ENCODE measurements at regions not wholly inside any gene's neighbourhood (a gene's known extent, or its start where the extent isn't known, plus 50 kb on each side); places are given as distances from the start of the nearest gene placed in this dataset.
"Not testable (repeated sequence)": the region's sequence is repeated elsewhere in the genome, so short reads cannot be mapped to it uniquely, and the experiment has no call there.

DNA sequence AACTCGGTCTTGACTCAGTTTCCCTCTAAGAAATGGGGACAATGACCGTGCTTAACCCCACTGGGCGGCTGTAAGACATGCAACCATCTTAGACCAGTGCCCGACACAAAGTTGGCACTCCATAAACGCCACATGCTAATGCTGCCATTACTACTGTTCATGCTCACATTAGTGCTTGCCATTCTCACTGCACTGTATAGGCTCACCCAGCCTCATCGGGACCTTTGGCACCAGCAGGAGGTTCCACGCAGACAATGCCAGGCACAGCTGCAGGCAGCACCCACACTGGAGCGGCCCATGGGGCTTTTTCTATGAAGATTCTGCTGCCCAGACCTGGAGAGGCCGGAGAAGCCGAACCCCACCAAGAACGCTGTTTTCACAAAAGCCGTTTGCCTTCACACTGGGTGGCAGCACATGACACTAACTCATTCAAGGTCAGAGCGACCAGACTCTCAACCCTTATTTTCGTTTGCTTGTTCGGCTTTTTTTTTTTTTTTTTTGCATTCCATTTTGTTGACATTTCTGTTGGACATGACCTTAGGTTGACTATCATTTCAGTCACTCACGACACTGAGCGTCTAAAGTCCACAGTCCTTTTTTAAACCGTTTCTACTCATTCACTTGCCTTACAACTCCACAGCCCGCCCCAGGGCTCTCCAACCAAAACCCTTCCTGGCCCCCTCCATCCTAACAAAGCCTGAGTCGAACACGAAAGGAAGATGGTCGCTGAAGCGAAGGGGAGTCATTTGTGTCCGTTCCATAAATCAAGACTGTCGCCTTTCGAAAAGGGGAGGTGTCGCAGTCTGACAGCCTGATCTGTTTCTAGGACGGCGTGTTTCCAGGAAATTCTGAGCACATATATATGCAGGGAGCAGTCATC is 124.4 kb upstream of the RNF32 start:
- no peak for DNase-seq (ENCODE audit: low read depth)

DNA sequence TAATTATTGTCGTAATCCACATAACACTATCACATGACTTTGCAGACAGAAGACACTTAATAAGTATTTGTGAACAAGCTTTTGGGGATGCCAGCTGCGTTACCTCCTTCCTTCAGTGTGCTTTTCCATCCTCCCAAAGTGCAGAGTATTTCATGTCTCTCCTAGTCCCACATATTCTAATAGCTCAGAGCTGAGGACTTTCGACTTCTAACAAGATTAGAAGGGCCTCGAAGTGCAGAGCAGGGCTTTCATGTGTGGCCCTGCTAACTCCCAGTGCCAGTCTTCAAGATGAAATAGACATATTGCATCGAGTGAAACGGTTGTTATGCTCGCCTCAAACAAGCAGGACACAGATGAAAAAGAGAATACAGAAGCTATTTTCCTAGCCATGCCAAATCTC is 125.7 kb upstream of the RNF32 start:
- no peak for DNase-seq (ENCODE audit: low read depth)

DNA sequence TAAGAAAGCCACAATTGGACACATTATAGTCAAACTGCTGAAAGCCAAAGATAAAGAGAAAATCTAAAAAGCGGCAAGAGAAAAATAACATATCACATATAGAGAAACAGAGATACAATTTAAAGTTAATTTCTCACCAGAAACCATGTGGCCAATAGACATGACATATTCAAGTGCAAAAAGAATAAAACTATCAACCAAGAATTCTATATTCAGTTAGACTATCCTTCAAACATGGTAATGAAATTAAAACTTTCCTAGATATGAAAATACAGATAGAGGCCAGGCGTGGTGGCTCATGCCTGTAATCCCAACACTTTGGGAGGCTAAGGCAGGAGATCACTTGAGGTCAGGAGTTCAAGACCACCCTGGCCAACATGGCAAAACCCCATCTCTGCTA is 129.1 kb upstream of the RNF32 start:
- DNase-seq (ENCODE audit: low read depth), result no peak

DNA sequence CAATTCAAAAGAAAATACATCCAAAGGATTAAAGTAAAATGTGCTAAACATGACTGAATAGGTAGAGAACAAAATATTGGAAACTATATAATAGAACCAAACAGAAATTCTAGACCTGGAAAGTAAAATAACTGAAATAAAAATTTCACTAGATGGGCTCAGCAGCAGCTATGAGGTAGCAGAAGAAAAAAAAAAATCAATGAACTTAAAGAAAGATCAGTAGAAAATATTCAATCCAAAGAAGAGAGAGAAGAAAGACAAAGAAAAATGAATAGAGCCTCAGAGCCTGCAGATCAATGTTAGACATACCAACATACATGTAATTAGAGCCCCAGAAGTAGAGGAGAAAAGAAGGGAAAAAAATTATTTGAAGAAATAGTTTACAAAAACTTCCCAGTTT is 129.6 kb upstream of the RNF32 start:
- no peak for DNase-seq (ENCODE audit: low read depth)

DNA sequence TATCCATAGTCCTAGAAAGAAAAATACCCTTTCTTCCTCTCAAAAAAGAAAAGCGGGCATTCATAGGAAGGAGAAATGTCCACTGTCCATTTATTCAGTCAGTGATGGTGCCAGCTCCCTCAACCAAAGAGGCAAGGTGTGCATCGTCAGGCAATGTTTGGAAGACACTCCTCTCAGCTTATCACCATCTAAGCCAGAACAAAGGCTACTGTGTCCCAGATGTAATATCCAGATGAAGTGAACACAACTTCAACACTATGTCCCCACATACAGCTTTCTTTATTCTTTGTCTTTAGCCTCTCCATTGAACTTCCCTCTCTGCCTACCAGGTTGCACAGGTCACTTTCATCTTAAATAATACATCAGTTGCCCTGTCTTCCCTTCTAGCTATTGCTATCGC is 131.4 kb upstream of the RNF32 start:
- DNase-seq (ENCODE audit: low read depth), result no peak

DNA sequence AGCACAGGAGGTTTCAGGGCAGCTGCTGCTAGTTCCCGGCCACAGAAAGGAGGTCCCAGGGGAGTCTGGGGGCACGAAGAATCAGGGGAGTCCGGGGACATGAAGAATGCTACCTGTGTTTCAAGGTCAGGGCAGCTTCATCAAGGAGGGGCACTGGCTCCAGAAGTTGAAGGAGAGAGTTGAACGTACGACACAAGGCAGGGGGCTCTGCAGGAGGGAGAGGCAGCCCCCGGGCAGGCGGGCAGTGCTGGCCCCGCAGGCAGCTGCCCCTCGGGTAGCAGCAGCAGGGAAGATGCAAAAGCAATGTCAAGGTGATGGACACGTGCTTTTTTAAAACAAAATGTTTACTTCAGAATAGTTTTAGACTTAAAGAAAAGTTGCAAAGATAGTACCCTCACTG is 134.7 kb upstream of the RNF32 start:
- no peak for DNase-seq (ENCODE audit: low read depth)

DNA sequence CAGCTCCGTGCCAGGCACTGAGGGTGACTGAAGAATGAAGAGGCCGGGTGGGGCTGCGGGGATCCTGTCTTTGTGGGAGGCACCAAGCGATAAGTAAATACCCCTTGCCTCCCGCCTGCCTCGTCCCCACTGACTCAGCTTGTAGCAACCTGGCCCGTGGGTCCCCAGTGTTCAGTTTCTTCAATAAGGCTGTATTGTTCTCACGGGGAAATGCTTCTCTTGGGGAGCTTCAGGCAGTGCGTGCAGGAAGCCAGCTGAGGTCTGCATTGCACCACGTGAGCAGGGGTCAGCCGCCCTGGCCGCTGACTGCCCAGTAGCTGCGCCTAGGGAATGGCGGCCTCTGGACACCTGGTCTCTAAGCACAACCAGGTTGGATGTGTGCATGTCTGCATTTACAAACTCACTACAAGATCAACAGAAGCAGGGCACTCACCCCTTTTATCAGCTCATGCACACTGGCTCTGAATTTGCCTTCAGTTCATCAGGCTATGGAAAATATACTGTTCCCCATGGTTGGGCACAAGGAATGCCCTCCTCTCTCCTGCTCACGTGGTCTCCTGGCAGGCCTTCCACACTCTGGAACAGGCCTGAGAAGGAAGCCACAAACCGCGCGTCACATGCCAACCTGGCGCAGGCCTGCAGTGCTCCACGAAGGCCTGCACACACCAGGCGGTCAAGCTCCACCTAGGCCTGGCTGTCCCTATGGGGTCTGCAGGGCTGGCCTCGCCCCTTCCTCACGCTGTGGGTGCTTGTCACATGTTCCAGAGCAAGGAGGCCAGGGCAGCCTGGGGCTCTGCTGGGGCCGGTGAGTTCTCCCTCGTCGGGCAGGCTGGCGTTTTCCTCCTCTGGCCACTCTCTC is 135.7 kb upstream of the RNF32 start:
- no peak for DNase-seq (ENCODE audit: low read depth)

DNA sequence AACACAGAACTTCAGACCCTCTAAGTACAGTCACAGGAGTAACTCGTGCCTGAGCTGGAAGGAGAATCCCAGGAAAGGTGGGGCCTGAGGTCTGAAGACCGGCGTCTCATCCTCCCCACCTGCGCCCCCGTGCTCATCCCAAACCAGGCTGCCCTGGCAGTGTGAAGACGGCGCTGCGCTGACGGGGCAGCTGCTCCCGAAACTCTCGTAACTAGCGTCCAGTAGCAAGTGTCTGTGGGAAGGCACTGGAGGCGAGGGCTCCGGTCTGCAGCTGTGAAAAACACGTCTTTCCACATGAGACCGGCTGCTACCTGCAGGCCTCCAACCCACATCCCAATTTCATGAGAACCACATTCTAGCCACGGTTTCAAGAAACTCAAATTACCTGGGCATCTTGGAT is 136.6 kb upstream of the RNF32 start:
- DNase-seq (ENCODE audit: low read depth), result no peak

DNA sequence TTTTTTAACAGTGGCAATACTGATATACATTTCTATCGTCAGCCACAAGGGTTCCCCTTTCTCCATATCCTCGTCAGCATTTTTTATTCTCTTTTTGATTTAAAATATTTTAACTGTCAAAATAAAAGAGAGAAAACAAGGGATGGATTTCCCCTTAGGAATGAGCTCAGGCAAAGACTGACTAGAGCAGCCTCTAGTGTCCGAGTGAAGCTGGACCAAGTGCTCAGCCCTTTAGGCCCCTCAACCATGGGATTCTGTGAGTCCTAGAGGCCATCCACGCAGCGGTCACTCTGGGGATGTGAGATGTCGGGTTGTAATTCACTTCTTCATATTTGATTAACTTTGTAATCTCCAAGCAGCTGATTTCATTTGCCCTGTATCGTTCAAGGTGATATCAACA is 137.4 kb upstream of the RNF32 start:
- DNase-seq (ENCODE audit: low read depth), result no peak

DNA sequence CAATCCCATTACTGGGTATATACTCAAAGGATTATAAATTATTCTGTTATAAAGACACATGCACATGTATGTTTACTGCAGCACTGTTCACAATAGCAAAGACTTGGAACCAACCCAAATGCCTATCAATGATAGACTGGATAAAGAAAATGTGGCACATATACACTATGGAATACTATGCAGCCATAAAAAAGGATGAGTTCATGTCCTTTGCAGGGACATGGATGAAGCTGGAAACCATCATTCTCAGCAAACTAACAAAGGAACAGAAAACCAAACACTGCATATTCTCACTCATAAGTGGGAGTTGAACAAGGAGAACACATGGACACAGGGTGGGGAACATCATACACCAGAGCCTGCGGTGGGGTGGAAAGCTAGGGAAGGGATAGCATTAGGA is 138.8 kb upstream of the RNF32 start:
- DNase-seq (ENCODE audit: low read depth), result not testable (repeated sequence)

DNA sequence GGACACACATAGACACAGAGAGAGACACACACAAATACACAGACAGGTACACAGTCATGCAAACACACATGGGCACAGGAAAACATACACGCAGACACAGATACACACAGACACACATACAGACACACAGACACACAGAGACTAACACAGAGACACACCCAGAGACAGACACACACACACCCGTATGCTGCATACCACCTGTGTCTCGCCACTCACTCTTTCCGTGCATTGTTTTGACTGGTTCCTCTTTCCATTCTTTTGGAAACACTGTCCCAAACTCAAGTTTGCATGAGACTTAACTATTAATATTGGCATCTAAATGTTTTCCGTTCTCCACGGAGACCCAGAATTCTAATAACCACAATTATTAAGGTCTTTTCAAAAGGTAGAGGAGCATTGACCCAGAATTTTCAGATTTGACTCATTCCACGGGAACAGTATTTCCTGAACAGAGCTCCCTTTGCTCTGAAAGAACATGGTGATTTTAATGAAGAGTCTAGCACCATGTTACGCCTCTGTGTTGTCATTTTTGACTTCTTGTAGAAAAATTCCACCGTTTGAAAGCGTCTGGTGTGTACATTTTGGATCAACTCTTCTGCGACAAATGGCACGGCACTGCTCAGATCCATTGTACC is 141.2 kb upstream of the RNF32 start:
- no peak for DNase-seq (ENCODE audit: low read depth)

DNA sequence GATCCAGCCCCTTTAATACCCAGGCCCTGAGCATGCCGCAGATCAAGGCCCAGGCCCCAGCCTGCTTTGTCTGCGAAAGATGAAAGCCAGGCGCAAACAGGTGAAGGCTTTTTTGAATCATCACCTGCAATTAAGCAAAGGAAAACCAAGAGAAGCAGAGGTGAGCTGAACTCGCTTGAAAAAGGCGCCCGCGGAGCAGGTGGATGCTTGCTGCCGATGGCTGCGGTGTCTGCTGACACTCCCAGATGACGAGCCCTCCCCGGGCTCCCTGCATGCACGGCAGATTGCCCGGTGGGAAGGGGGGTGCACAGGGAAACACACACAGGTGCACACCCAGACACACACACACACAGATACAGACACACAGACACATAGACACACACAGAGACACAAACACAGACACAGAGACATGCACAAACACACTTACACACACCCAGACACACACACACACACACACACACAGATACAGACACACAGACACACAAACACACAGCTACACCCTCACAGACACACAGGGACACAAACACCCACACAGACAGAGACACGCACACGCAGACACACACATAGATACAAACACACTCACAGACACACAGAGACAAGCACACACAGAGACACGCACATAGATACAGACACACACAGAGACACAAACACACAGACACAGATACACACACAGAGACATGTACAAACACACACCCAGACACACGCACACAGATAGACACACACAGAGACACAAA is 142.6 kb upstream of the RNF32 start:
- no peak for DNase-seq (ENCODE audit: low read depth)

DNA sequence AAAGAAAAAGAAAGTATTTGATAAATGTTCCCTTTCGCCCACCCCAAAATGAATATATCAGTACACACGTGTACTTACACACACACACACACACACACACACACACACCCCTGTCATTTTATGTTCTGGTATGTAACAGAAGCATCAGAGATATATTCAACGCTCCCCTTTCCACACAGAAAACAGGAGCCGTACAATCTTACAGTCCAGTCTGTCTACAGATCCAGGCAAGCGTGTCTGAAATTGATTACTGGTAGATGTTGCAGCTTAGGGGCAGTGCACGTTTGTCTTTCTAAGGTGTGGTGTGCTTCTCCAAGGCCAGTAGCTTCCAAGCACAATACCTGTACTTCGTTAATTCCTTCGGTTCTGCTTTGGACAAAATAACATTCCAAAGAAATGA is 143.7 kb upstream of the RNF32 start:
- no peak for DNase-seq (ENCODE audit: low read depth)

DNA sequence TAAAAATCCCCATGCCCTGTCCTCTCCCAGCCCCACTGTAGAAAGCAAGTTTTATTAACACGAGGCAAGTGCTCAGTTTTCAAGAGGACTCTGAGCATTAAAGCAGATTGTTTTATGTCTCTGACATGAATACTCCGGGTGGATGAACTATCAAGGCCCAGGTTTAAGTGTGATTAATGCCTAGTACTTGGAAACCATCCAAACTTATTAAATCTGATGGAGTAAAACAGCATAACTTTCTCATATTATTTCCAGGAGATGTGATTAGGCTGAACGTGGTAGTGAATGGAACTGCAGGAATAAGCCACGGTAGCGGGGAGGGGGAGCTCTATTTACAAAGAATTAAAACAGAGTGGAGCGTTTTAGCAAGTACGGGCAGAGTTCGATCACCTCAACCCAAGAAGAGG is 144.2 kb upstream of the RNF32 start:
- DNase-seq (ENCODE audit: low read depth), result no peak

DNA sequence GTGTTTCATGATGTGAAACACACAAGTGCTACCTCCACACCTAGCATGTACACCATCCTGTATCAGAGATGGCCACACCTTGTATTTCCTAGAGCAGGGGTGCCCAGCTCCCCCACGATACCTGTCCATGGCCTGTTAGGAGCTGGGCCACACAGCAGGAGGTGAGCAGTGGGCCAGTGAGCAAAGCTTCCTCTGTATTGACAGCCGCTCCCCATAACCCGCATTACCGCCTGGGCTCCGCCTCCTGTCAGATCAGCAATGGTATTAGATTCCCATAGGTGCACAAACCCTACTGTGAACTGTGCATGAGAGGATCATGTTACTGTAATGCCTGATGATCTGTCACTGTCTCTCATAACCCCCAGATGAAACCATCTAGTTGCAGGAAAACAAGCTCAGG is 145.6 kb upstream of the RNF32 start:
- DNase-seq (ENCODE audit: low read depth), result no peak

DNA sequence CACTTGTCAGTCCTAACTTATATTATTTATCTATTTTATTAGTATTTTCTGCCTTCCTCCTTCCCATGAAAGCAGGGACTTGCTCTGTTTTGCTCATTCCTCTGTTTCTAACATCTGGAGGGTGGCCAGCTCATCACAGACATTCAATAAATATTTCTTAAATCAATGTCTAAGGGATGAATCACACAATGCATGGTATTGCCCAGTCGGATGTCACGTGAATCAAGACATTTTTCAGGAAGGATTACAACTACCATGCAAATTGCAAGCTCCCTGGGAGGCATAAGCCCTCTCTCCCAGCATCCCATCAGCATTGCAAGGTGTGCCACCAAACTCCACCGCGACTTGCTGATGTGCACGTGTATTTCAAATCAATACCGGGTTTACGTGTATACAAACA is 146.6 kb upstream of the RNF32 start:
- no peak for DNase-seq (ENCODE audit: low read depth)

DNA sequence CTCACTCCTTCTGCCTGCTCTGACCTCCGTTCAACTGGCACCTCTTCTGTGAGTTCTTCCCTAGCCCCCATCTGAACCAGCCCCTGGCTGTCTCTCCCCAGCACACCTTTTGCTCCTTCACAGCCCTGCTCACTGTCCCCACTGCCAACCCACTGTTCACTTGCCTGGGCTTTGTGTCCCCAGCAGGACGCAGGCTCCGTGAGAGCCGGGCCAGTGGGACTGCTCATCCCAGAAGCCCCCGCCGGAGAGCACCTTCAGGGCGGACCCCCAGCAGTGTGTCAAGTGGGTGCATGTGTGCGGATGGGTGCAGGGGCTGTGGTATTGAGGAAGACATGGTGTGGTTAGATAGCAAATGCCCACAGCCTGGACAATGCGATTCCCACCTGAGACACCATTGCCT is 148.4 kb upstream of the RNF32 start:
- DNase-seq (ENCODE audit: low read depth), result no peak

DNA sequence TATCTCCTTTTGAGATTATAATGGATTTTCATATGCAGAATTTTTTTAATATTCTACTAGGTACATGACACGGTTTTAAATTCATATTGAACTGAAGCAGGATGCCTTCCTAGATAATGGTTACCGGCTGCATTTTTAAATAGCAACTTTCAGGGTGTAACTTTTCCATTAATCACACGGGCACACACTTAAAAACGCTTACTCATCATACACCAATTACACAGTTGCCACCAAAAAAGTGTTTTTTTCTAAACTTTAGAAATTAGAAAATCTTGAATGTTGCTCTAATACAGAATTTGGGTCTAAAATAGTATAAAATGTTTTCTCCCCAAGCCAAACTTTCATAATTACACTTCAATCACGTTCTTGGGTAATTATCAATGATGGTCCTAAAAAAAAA is 149.1 kb upstream of the RNF32 start:
- DNase-seq (ENCODE audit: low read depth), result no peak

DNA sequence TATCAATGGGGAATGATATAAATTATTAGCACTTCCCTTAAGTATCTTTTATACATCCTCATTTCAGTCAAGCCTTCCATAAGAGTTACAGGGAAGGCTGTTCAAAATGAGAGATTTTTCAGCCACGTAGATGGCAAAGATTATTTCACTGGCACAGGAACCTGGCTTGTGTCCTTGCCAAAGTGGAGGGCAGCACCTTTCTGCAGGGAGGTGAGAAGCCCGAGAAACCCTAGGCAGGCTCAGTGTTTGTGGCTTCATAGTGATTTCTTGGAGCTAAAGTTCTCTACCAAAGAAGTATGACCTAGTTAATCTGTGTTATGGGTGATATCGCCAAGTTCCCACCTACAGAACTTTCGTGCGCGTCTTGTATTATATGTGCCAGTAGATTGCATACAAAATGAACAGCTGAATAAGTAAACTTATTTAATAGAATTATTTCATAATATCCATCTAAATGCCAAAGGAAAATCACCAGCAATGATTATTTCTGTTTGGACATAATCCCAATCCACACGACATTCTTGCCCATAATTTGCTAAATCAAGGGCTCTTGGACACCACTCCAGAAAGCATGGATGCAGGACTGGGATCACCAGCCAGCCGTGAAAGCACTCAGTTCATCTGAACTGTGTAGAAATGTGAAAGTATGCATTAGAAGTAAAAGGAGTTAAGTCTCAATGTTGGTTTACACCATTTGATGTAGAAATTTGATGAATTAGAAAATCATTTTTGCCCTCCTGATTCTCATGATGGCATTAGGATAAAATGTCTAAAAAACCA is 150.4 kb upstream of the RNF32 start:
- DNase-seq (ENCODE audit: low read depth), result no peak

DNA sequence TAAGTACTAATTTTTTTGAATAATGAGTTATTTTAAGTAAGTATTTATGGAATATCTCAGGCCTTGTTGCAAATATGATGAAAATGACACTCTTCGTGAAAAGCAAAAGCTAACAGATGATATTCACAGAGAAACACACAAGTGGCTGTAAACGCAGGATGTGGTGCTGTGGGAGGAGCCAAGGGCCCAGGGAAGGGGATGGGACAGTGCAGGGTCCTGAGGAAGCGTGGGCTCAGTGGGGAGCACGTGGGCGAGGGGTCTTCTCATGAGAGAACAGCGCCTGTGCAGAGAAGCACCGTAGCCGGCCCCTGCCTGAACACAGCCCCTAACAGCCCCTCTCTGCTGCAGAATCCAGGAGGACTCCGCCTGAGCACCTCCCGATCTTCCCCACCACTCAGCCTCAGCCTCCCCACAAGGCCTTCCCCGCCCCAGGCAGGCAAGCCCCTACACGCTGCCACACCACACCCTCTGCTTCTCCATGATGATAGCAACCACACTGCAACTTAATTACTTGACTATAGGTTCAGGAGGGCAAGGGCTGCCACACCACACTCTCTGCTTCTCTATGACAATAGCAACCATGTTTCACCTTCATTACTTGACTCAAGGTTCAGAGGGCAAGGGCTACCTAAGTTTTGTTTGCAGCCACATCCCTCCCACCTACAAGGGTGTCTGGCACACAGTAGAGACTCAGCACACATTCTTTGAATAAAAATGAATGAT is 152.6 kb upstream of the RNF32 start:
- no peak for DNase-seq (ENCODE audit: low read depth)

DNA sequence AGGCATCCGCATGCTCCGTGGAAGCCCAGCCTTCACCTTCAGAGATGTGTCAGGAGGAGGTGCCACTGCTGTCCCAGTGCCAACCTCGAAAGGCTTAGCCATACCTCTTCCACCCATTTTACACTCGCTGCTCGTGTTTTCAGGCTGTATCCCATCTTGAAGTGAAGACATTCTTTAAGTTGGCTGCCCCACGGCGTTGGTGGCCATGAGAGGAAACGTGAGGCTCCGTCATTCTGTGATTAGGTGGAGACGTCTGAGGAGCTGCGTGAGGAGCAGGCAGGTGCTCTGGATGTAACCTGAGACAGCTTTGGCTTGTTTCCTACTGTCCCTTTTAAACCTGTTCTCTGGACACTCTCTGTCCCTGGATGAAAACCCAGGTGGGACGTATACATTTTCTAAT is 159.9 kb upstream of the RNF32 start:
- no peak for DNase-seq (ENCODE audit: low read depth)

Data from EH (cell line).